ENCODE measurements at regions not wholly inside any gene's neighbourhood (a gene's known extent, or its start where the extent isn't known, plus 50 kb on each side); places are given as distances from the start of the nearest gene placed in this dataset.

- H3K27me3 Mint-ChIP-seq (ENCODE audit: low read depth) = no peaks in the 10 kb centered on the region; the same call in 1 of the 2 replicates
- no peaks in the 10 kb centered on the region for H3K9me3 Mint-ChIP-seq
- no peak for TF ChIP-seq CBFB (CRISPR knock-in tag; IDR thresholded peaks at IDR 0.05; ENCODE audit: low read depth)
- TF ChIP-seq, protein P1, sequence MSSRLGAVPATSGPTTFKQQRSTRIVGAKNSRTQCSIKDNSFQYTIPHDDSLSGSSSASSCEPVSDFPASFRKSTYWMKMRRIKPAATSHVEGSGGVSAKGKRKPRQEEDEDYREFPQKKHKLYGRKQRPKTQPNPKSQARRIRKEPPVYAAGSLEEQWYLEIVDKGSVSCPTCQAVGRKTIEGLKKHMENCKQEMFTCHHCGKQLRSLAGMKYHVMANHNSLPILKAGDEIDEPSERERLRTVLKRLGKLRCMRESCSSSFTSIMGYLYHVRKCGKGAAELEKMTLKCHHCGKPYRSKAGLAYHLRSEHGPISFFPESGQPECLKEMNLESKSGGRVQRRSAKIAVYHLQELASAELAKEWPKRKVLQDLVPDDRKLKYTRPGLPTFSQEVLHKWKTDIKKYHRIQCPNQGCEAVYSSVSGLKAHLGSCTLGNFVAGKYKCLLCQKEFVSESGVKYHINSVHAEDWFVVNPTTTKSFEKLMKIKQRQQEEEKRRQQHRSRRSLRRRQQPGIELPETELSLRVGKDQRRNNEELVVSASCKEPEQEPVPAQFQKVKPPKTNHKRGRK (CRISPR knock-in tag; IDR thresholded peaks at IDR 0.05; ENCODE audit: borderline replicate concordance) = peak; percentile 82; the same call in 1 of the 2 replicates
- ChIA-PET POLR2A (no interaction called here), CTCF (interaction anchor here (0.6 kb wide), 1 partner anchor 46 kb away, joined by 3 read pairs; no protein-coding TSS in a partner anchor)
- ATAC-seq (no peak), DNase-seq (ENCODE audit: low spot score) (no peak)
- H3K27ac Mint-ChIP-seq = no peak overlapping the region
- H3K4me1 Mint-ChIP-seq = peaks cover 20% of the 10 kb centered on the region
- no peaks in the 10 kb centered on the region for H3K36me3 Mint-ChIP-seq
- no peak overlapping the region for H3K4me3 Mint-ChIP-seq
Measured at GRCh38 chr13:30024125-30024865, 173.9 kb upstream of the UBL3 start.

GRCh38 chr13:30023196-30023895 lies 172.9 kb upstream of the UBL3 start:
- H3K27ac Mint-ChIP-seq = no peak overlapping the region
- DNase-seq (ENCODE audit: low spot score) (no peak), ATAC-seq (no peak)
- no peaks in the 10 kb centered on the region for H3K36me3 Mint-ChIP-seq
- POLR2A ChIA-PET = no interaction called here
- H3K4me3 Mint-ChIP-seq = no peak overlapping the region
- no peaks in the 10 kb centered on the region; the same call in 1 of the 2 replicates for H3K27me3 Mint-ChIP-seq (ENCODE audit: low read depth)
- CTCF ChIA-PET = interaction anchor here (0.6 kb wide), 1 partner anchor 47 kb away, joined by 3 read pairs; no protein-coding TSS in a partner anchor
- TF ChIP-seq E2F1 (CRISPR knock-in tag; IDR thresholded peaks at IDR 0.05) (no peak), FOXK1 (CRISPR knock-in tag; IDR thresholded peaks at IDR 0.05) (no peak), CREB1 (CRISPR knock-in tag; IDR thresholded peaks at IDR 0.05) (no peak), CTCF (IDR thresholded peaks at IDR 0.05) (no peak), ZNF121 (CRISPR knock-in tag; IDR thresholded peaks at IDR 0.05) (no peak)
- TF ChIP-seq, protein P2, sequence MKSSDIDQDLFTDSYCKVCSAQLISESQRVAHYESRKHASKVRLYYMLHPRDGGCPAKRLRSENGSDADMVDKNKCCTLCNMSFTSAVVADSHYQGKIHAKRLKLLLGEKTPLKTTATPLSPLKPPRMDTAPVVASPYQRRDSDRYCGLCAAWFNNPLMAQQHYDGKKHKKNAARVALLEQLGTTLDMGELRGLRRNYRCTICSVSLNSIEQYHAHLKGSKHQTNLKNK (CRISPR knock-in tag; IDR thresholded peaks at IDR 0.05) = no peak
- peaks cover 26% of the 10 kb centered on the region for H3K4me1 Mint-ChIP-seq
- no peaks in the 10 kb centered on the region for H3K9me3 Mint-ChIP-seq

GRCh38 chr13:30022796-30023195 lies 172.4 kb upstream of the UBL3 start:
- Mint-ChIP-seq H3K27me3 (ENCODE audit: low read depth) (no peaks in the 10 kb centered on the region; the same call in 1 of the 2 replicates), H3K27ac (no peak overlapping the region), H3K4me1 (peaks cover 31% of the 10 kb centered on the region), H3K36me3 (peaks cover under 1% of the 10 kb centered on the region; the same call in 1 of the 2 replicates), H3K4me3 (no peak overlapping the region), H3K9me3 (no peaks in the 10 kb centered on the region)
- DNase-seq (ENCODE audit: low spot score) = no peak
- CTCF ChIA-PET = no interaction called here
- POLR2A ChIA-PET = no interaction called here
- no peak for ATAC-seq
- TF ChIP-seq SOX15 (CRISPR knock-in tag; IDR thresholded peaks at IDR 0.05) (no peak), ZNF219 (CRISPR knock-in tag; IDR thresholded peaks at IDR 0.05; ENCODE audit: borderline replicate concordance) (no peak), CBFB (CRISPR knock-in tag; IDR thresholded peaks at IDR 0.05; ENCODE audit: low read depth) (no peak), NR1H2 (CRISPR knock-in tag; IDR thresholded peaks at IDR 0.05) (no peak)
- TF ChIP-seq, protein P3, sequence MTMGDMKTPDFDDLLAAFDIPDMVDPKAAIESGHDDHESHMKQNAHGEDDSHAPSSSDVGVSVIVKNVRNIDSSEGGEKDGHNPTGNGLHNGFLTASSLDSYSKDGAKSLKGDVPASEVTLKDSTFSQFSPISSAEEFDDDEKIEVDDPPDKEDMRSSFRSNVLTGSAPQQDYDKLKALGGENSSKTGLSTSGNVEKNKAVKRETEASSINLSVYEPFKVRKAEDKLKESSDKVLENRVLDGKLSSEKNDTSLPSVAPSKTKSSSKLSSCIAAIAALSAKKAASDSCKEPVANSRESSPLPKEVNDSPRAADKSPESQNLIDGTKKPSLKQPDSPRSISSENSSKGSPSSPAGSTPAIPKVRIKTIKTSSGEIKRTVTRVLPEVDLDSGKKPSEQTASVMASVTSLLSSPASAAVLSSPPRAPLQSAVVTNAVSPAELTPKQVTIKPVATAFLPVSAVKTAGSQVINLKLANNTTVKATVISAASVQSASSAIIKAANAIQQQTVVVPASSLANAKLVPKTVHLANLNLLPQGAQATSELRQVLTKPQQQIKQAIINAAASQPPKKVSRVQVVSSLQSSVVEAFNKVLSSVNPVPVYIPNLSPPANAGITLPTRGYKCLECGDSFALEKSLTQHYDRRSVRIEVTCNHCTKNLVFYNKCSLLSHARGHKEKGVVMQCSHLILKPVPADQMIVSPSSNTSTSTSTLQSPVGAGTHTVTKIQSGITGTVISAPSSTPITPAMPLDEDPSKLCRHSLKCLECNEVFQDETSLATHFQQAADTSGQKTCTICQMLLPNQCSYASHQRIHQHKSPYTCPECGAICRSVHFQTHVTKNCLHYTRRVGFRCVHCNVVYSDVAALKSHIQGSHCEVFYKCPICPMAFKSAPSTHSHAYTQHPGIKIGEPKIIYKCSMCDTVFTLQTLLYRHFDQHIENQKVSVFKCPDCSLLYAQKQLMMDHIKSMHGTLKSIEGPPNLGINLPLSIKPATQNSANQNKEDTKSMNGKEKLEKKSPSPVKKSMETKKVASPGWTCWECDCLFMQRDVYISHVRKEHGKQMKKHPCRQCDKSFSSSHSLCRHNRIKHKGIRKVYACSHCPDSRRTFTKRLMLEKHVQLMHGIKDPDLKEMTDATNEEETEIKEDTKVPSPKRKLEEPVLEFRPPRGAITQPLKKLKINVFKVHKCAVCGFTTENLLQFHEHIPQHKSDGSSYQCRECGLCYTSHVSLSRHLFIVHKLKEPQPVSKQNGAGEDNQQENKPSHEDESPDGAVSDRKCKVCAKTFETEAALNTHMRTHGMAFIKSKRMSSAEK (CRISPR knock-in tag; IDR thresholded peaks at IDR 0.05; ENCODE audit: borderline replicate concordance) = no peak
- TF ChIP-seq, protein P4, sequence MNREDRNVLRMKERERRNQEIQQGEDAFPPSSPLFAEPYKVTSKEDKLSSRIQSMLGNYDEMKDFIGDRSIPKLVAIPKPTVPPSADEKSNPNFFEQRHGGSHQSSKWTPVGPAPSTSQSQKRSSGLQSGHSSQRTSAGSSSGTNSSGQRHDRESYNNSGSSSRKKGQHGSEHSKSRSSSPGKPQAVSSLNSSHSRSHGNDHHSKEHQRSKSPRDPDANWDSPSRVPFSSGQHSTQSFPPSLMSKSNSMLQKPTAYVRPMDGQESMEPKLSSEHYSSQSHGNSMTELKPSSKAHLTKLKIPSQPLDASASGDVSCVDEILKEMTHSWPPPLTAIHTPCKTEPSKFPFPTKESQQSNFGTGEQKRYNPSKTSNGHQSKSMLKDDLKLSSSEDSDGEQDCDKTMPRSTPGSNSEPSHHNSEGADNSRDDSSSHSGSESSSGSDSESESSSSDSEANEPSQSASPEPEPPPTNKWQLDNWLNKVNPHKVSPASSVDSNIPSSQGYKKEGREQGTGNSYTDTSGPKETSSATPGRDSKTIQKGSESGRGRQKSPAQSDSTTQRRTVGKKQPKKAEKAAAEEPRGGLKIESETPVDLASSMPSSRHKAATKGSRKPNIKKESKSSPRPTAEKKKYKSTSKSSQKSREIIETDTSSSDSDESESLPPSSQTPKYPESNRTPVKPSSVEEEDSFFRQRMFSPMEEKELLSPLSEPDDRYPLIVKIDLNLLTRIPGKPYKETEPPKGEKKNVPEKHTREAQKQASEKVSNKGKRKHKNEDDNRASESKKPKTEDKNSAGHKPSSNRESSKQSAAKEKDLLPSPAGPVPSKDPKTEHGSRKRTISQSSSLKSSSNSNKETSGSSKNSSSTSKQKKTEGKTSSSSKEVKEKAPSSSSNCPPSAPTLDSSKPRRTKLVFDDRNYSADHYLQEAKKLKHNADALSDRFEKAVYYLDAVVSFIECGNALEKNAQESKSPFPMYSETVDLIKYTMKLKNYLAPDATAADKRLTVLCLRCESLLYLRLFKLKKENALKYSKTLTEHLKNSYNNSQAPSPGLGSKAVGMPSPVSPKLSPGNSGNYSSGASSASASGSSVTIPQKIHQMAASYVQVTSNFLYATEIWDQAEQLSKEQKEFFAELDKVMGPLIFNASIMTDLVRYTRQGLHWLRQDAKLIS (CRISPR knock-in tag; IDR thresholded peaks at IDR 0.05; ENCODE audit: borderline replicate concordance) = no peak
- TF ChIP-seq, protein P5, sequence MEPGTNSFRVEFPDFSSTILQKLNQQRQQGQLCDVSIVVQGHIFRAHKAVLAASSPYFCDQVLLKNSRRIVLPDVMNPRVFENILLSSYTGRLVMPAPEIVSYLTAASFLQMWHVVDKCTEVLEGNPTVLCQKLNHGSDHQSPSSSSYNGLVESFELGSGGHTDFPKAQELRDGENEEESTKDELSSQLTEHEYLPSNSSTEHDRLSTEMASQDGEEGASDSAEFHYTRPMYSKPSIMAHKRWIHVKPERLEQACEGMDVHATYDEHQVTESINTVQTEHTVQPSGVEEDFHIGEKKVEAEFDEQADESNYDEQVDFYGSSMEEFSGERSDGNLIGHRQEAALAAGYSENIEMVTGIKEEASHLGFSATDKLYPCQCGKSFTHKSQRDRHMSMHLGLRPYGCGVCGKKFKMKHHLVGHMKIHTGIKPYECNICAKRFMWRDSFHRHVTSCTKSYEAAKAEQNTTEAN (CRISPR knock-in tag; IDR thresholded peaks at IDR 0.05) = no peak
